ENCODE measurements at regions not wholly inside any gene's neighbourhood (a gene's known extent, or its start where the extent isn't known, plus 50 kb on each side); places are given as distances from the start of the nearest gene placed in this dataset.
"Not testable (repeated sequence)": the region's sequence is repeated elsewhere in the genome, so short reads cannot be mapped to it uniquely, and the experiment has no call there.

DNA sequence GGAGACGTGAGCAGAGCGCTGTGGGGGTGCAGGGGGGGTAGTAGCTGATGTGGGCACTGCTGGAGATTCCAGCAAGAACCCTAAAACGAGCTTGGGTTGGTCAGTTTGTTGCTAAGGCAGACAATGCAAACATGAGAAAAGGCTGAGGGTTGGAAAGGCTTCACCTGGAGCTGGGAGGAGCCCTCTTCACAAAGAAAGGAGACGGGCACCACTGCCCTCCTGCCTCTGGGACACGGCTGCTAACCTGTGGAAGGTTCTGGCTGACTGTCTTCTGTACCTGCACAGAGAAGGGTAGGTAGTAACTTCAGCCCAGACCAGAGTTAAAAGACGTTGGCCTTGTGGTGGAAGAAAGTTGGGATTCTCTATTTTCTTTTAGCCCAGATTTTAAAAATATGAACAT, 108.7 kb downstream of the SUCLA2 start:
- DNase-seq (ENCODE audit: low spot score): no peak

DNA sequence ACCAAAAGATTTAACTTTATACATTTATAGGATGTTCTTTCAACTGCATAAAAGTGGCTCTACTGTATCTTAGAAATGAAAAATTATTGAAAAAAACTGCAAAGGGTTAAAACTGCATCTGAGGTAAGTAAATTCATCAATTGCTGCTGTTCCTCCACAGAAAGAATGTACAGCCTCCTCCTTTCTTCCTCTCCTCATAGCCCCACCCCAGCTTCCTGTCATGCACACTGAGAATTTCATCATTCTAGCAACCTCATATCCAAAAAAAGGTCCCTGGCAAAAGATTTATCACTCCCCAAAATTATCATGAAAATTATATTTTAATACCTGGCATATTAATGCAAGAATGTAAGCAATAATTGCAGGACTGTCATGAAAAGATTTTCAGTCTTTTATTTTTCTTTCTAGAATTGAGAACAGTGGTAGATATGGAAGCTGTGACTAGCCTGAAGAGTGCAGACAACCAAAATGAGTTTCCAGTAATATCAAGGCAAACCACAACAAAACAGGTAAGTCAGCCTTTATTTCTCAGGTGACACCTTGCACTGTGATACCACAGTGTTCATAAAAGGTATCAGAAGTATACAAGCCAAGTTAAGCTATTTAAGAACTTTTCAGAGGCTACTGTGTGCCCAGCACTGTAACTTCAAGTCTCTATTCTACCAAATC, 110.8 kb downstream of the SUCLA2 start:
- DNase-seq (ENCODE audit: low spot score): no peak

DNA sequence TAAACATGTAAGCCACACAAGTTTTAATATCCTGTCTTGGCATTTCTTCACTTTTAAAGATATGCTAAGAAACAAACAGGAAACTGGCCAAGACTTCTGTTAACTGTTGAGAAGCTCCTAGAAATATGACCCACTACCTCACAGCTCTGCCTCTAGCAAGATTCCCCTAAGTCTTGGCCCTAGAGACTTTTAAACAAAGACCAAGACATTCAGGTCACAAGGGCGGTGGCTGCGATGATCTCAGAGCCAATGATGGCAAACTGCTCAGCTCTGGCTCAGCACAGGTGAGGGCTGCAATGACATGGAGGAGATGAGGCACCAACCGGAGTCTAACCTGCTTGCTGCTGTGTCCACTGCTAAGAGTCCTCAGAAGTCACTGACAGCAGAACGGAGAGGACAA, 114.8 kb downstream of the SUCLA2 start:
- no peak for DNase-seq (ENCODE audit: low spot score)

DNA sequence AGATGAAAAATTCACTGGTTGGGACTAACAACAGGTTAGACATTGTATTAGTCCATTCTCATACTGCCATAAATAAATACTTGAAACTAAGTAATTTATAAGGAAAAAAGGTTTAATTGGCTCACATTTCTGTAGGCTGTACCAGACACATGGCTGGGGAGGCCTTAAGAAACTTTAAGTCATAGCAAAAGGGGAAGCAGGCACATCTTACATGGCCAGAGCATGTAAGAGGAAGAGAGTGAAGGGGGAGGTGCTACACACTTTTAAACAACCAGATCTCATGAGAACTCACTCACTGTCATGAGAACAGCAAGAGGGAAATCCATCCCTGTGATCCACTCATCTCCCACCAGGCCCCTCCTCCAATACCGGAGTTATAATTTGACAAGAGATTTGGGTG, 125.9 kb downstream of the SUCLA2 start:
- DNase-seq (ENCODE audit: low spot score): no peak

DNA sequence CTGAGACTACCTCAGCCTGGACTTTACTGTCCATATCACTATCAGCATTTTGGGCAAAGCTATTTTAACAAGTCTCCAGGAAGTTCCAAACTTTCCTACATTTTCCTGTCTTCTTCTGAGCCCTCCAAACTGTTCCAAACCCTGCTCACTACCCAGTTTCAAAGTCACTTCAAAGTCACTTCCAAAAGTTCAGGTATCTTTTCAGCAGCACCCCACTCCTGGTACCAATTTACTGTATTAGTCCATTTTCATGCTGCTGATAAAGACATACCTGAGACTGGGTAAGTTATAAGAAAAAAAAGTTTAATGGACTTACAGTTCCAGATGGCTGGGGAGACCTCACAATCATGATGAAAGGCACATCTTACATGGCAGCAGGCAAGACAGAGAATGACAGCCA, 127.1 kb downstream of the SUCLA2 start:
- not testable (repeated sequence) for DNase-seq (ENCODE audit: low spot score)

DNA sequence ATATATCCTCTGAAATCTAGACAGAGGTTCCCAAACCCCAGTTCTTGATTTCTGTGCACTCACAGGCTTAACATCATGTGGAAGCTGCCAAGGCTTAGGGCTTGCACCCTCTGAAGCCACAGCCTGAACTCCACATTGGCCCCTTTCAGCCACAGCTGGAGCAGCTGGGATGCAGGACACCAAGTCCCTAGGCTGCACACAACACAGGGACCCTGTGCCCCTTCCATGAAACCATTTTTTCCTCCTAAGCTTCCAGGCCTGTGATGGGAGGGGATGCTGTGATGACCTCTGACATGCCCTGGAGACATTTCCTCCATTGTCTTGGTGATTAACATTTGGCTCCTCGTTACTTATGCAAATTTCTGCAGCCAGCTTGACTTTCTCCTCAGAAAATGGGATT, 127.8 kb downstream of the SUCLA2 start:
- not testable (repeated sequence) for DNase-seq (ENCODE audit: low spot score)

DNA sequence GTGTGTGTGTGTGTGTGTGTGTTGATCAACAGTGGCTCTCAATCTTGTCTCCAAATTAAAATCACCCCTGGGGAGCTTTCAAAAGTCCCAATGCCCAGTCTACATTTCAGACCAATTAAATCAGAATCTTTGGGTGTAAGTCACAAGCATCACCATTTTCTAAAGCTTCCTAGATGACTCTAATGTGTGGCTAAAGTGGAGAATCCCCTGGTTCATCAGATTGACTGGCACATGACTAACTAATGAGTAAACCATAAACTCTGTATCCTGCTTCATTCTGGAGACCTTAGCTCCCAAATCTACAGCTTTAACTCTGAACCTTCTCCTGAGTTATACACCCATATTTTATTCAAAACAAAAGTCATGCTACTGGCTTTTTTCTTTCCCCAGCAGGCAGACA, 131.3 kb downstream of the SUCLA2 start:
- no peak for DNase-seq (ENCODE audit: low spot score)

DNA sequence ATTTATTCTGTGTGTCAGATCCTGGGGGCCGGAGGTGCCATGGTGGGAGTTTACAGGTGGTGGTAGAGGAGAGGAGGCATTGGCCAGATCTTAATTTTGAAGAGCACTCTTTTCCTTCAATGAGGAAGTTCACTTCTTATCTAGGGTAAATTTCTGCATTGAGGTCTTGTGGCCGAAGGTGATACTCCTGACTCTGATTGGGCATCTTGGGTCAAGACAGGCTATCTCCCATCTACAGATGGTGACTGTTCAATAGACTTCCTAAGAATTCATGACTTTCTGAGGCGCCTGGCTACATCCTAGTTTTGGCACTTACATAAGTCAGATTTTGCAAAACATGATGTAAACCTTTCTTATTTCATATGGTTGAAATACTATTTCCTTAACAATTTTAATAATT, 135.2 kb downstream of the SUCLA2 start:
- DNase-seq (ENCODE audit: low spot score): no peak

DNA sequence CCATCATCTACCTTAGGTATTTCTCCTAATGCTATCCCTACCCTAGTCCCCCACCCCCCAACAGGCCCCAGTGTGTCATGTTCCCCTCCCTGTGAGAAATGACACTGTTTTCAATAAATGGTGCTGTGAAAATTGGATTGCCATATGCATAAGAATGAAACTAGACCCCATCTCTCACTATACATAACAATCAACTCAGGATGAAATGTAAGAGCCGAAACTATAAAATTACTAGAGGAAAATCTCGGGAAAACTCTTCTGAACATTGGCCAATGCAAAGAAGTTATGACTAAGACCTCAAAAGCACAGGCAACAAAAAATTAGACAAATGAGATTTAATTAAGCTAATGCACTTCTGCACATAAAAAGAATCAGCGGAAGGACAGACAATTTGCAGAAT, 138.2 kb downstream of the SUCLA2 start:
- no peak for DNase-seq (ENCODE audit: low spot score)

DNA sequence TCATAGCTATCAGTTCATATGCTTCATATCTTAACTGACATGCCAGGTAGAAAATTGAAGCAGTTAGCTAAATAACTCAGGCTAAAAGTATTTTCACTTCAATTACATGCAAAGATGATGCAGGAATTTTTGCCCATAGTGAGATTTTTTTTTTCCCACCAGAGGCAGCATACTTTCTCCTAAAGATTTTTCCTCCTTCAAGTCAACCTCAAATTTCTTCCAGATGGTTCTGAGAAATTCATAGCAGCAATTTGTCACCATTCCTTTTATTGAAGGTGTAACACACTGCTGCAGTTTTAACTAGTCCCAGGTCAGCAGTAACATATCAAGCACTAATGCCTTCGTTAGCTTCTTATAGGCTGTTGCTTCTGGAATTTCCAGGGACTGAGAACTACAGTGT, 141.9 kb downstream of the SUCLA2 start:
- no peak for DNase-seq (ENCODE audit: low spot score)

DNA sequence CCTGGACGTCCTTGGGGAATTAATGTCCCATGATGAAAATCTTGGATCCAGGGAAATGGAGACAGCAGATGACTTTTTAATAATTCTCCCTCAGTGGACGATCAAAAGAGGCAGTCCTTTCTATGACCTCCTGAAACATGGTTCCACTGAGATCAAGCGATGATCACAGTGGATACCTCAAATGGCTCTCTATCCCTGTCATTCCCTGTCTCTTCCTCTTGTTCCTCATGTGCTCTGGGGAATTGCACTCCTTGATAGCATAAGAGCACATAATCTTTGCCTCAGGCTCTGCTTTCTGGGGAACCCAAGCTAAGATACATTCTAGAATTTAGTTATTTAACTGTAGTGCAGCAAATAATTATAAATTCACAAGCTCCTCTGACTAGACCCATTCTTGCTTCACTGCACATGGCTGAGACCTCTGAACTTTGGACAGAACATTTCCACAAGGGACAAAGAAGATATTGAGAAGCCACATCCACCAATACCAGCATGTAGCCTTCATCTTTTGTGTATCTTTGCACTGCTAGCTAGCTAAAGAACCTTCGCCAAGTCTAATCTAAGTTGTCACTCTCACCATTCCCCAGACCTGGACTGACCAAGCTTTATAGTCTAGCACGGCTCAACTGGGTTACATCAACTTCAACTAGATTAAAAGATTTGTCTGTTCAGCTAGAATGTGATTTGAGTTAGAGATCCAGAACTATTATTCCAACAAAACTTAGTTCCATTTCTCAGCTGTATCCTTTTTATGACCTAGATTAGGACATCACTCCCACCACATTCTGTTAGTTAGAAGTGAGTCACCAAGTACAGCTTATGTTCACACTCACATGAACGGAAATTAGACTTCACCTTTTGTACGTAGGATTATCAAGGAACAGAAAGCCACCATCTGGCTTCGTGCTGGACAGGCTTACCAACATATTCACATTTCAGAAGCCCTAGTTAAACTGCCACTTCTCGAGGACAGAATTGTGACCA, 142.7 kb downstream of the SUCLA2 start:
- DNase-seq (ENCODE audit: low spot score): no peak

DNA sequence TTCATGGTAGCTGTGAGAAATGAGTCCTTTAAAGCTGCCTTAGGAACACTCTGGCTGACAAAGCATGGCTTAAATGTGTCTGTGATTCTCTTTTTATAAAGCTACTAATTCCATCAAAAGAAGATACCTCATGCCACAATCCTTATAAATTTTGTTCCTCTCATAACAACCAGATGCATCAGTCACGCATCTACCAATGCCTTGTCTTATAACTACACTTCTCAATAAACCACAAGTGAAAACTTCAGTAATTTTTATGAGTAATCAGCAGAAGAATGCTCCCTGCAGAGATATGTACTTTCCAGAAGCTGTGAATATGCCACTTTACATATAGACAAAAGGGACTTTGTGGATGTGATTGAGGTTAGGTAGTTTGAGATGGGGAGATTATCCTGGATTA, 147.8 kb downstream of the SUCLA2 start:
- DNase-seq (ENCODE audit: low spot score): no peak

DNA sequence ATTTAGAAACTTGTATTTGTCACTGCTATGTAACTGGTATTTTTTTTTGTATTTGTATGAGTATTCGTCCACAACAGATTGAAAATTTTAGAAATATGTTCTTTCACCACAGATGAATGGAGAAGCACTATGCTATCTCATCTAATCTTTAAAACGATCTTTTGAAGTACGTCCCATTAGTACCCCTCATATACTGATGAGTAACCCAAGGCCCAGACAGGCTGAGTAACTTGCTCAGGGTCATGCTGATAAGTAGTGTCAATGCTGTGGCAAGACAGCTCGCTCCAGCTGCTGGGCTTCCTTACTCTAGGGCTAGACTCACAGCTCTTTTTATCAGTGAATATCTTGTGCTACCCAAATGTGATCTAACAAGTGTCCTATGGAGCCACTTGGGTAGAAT, 154.2 kb downstream of the SUCLA2 start:
- no peak for DNase-seq (ENCODE audit: low spot score)

DNA sequence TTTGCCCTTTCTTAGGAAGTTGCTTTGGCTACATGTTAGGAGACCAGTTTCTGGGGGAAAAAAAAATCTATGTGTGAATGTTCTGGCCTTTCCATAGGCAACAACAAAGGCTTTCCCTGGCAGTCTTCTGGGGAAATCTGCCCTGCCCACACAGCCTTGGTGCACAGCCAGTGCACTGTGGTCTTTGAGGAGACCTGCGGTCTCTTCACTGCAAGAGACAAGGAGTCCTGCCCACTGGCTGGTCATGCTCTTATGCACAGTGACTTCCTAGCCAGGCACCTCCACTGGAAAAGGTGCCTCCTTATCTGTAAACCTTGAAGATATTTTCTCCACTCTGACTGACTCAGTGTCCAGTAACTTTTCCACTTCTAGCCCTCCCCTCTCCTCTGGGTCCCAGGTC, 155.1 kb downstream of the SUCLA2 start:
- no peak for DNase-seq (ENCODE audit: low spot score)

DNA sequence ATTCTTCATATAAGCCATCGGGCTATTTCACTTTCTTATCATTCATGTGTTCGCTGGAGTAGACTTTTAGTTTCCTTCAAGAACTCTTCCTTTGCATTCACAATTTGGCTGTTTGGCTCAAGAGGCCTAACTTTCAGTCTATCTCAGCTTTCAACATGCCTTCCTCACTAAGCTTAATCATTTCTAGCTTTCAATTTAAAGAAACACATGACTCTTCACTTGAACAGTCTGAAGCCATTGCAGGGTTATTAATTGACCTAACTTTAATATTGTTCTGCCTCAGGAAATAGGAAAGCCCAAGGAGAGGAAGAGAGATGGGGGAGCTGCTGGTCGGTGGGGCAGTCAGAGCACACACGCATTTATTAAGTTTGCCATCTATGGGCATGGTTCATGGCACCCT, 158.1 kb downstream of the SUCLA2 start:
- DNase-seq (ENCODE audit: low spot score): no peak

DNA sequence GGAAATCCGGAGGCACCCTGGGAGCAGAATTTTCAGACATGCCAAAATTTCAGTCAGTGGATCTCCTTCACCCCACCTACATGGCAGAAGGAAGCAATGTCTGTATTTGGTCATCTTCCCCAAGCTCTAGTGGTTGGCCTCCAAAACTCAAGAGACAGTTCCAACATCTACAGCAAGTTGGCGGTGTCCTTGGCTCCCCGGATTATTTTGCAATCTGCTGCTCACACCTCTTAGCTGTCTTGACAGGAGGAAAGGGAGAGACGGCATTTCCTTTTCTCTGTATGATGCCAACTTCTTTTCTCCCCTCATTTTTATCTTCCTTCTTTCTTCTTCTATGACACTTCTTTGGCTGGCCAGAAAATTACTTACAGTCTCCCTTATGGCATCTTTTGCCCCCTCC, 159.9 kb downstream of the SUCLA2 start:
- DNase-seq (ENCODE audit: low spot score): no peak

DNA sequence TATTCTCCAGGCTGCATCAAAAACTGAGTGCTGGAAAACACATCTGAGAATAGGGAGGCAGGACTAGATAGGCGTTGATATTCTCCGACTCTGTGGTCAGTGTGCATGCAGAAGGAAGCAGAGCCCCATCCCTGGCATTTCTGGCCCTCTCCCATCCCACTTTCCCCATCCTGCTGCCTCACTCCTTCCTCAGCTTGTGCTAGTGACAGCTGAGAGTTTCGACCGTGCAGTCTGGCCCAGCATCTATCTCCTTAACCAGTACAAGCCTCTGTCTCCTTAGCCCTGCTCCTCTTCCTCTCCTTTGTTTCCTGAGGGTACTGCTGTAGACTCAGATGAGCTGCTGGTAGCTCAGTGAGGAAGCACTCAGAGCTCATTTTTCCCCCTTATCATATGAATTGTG, 163.2 kb downstream of the SUCLA2 start:
- no peak for DNase-seq (ENCODE audit: low spot score)

DNA sequence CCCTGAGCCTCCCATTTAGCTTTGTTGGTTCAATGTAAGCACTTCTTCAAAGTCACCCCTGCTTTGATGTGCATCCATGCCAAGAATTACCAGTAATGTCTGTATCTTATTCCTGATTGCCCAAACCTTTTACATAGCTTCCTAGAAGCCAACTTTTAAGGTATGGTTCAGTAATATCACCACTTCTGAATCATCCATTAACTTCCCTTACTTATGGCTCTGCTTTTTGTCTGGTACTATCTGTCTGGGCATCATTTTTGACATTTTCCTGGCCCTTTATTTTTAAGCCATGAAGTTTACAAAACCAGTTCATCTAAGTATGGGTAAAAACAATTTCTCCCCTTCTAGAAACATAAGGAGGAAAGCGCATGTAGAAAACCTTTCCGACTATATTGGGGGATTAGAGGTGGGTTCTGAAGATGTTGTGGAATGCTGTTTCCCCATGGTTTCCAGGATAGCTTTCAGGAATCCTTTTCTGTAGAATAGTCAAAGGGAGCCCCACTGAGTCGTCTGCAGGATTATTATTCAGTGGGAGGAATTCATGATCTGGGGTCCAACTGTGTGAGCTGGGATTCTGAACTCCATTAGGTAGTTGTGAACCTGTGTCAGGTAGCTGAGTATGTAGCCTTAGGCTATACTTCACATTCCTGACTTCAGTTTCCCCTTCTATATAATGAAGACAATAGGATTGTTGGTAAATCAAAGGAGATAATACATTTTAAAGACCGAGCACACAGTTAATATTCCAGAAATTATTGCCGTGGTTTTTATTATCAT, 163.8 kb downstream of the SUCLA2 start:
- no peak for DNase-seq (ENCODE audit: low spot score)

DNA sequence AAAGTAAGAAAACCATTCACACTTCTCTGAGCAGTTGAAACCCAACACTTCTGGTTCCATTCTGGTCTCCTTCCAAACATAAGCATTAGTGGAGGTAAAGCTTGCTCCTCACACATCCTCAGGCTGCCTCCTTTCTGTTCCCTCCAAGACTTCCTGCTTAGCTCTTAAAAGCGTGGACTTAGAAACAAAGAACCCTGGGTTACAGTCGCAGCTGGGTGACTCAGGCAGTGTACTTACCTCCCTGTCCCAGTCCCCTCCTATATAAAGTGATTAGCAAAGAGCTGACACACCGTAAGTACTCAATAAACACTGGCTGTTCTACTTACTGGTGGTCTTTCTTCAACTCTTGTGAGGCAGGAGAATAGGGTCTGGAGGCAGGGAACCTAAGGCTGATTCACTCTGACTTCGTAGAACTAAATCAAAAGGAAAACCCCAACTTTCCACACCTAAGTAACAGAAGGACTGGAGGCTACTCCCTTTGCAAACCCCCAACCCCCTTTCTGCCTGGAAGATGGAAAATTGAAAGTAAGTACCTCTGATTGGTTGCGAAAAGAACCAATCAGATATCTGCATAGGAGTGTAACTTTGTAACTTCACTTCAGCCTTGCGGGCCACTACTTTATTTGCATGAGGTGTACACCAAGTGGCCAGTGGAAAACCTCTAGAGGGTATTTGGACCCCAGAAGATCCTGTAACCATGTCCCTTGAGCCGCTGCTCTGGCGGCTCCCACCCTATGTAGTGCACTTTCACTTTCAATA, 165.4 kb downstream of the SUCLA2 start:
- no peak for DNase-seq (ENCODE audit: low spot score)

DNA sequence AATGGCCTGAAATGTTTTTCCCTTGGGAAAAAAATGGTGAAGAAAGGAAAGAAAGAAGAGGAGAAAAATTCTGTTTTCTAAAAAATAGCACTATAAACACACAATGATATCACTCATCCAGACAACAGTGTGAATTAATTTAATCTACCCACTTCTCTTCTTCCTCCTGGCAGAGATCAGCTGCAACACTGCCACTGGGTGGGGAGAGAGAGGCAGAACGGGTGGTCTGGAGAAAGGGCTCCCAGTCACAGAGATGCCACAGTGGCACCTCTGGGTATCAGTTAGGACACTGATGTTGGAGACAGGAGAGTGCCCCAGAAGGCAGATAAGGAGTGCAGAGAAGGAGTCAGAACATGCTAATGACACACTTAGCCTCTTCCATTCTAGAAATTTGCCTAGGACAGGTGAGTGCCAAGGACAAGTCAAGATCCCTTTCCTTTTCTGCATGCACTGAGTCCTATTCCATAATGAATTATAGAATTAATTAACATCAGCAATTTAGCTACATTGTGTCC, 168.6 kb downstream of the SUCLA2 start:
- DNase-seq (ENCODE audit: low spot score): no peak

DNA sequence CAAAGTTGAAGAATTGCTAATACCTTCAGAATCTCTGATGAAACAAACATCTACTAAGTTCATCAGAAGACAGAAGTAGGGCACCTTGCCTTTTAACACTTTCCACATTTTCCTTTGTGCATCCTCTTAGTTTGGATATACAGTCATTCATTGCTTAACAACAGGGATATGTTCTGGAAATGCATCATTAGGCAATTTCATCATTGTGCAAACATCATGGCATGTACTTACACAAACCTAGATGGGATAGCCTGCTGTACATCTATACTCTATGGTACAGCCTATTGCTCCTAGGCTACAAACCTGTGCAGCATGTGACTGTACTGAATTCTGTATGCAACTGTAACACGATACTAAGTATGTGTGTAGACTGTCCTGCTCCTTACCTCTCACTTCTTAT, 169.8 kb downstream of the SUCLA2 start:
- no peak for DNase-seq (ENCODE audit: low spot score)

DNA sequence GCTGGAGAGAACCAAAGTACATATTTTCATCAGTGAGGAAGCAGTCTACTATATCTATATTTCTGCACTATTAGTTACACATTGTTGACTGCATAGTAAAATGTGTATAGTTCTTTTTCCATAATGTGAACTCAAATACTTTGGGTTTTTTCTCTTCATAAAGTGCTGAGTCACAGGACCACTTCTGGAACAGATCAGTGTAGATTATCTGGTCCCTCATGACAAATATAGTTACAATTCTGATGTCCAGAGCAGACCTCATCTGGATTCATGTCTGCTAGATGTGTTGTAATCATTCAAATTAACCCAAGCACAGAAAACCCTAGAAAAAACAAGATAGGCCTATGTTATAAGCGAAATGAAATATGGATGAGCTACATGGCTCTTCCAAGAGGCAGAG, 171.4 kb downstream of the SUCLA2 start:
- no peak for DNase-seq (ENCODE audit: low spot score)
